Stimulated activated CD4-positive, alpha-beta T cell treated with anti-CD3 and anti-CD28 coated beads, Interleukin-1b, Interleukin-23, amount 100 ng/mL, for 24 hours (primary cell): ENCODE measurements at regions not wholly inside any gene's neighbourhood (a gene's known extent, or its start where the extent isn't known, plus 50 kb on each side); places are given as distances from the start of the nearest gene placed in this dataset.

Source experiments
- DNase-seq, 4 experiments: peaks; one replicate each; pipeline ENCODE4 v3.0.0-alpha.2; 2020; ENCODE audit warnings: low read depth in 4 of 4, low spot score in 1 of 4

GRCh38 chr11:70696564-70696963 lies 298.2 kb downstream of the CTTN start:
- DNase-seq: no peak

- no peak for DNase-seq
These were observed 299.4 kb downstream of the CTTN start for GRCh38 chr11:70697701-70698100.

- no peak for DNase-seq
These were observed 300.5 kb downstream of the CTTN start for GRCh38 chr11:70698871-70699270.

GRCh38 chr11:70699294-70700221 lies 301.2 kb downstream of the CTTN start:
- no peak for DNase-seq

GRCh38 chr11:70700453-70700852 lies 302.1 kb downstream of the CTTN start:
- no peak for DNase-seq

GRCh38 chr11:70700871-70701270 lies 302.5 kb downstream of the CTTN start:
- DNase-seq: no peak

GRCh38 chr11:70702040-70702648 lies 303.8 kb downstream of the CTTN start:
- DNase-seq: no peak

GRCh38 chr11:70703141-70704064 lies 305.1 kb downstream of the CTTN start:
- DNase-seq: no peak

- DNase-seq: no peak
These were observed 306.8 kb downstream of the CTTN start for GRCh38 chr11:70705097-70705496.

GRCh38 chr11:70705930-70706329 lies 307.6 kb downstream of the CTTN start:
- DNase-seq: no peak

GRCh38 chr11:70707821-70708220 lies 309.5 kb downstream of the CTTN start:
- DNase-seq: no peak

- no peak for DNase-seq
These were observed 311.3 kb downstream of the CTTN start for GRCh38 chr11:70709596-70709995.

- no peak for DNase-seq
These were observed 311.9 kb downstream of the CTTN start for GRCh38 chr11:70710192-70710591.

GRCh38 chr11:70710601-70711000 lies 312.3 kb downstream of the CTTN start:
- DNase-seq: no peak

- DNase-seq: no peak
These were observed 313.0 kb downstream of the CTTN start for GRCh38 chr11:70711095-70711910.

- no peak for DNase-seq
These were observed 313.5 kb downstream of the CTTN start for GRCh38 chr11:70711911-70712185.

- DNase-seq: no peak
These were observed 314.1 kb downstream of the CTTN start for GRCh38 chr11:70712471-70712870.

GRCh38 chr11:70713086-70713835 lies 314.9 kb downstream of the CTTN start:
- no peak for DNase-seq

GRCh38 chr11:70713988-70714665 lies 315.8 kb downstream of the CTTN start:
- DNase-seq: no peak
